Bronchial epithelial cell (primary cell): ENCODE measurements at regions not wholly inside any gene's neighbourhood (a gene's known extent, or its start where the extent isn't known, plus 50 kb on each side); places are given as distances from the start of the nearest gene placed in this dataset.

Source experiments
- DNase-seq: peaks from one replicate; pipeline ENCODE4 v3.0.0-alpha.2; 2010; ENCODE audit warnings: low read depth
- FAIRE-seq: peaks from 2 replicates; lab custom pipeline; 2011; peaks lifted over from hg19 to GRCh38; lab: Jason Lieb, UNC
- H3K27me3 ChIP-seq: 2 replicates; pipeline ENCODE4 v1.5.1; 2011; ENCODE audit warnings: low read length; ENCODE audit not compliant: control insufficient read depth, insufficient read depth
- H3K36me3 ChIP-seq: 2 replicates; pipeline ENCODE4 v1.5.1; 2011; ENCODE audit warnings: low read length; ENCODE audit not compliant: control insufficient read depth, insufficient read depth
- H3K4me3 ChIP-seq: 2 replicates; pipeline ENCODE4 v1.5.1; 2011; ENCODE audit warnings: mild to moderate bottlenecking, low read depth, low read length, control low read depth
- CTCF ChIP-seq: IDR thresholded peaks from 2 replicates; pipeline ENCODE4 v1.5.1; 2011; ENCODE audit warnings: mild to moderate bottlenecking, moderate library complexity, low read length, control low read depth, inconsistent platforms; ENCODE audit not compliant: insufficient read depth, severe bottlenecking

- FAIRE-seq (no peak), DNase-seq (no peak)
- Histone ChIP-seq H3K36me3 (no peaks in the 10 kb centered on the region), H3K27me3 (no peaks in the 10 kb centered on the region), H3K4me3 (no peak overlapping the region)
- TF ChIP-seq CTCF: no peak
These were observed 1680.8 kb upstream of the AGA start for GRCh38 chr4:179123084-179123483.

- TF ChIP-seq CTCF: no peak
- FAIRE-seq (no peak), DNase-seq (no peak)
- H3K36me3 ChIP-seq: no peaks in the 10 kb centered on the region
- H3K4me3 ChIP-seq: no peak overlapping the region
- no peaks in the 10 kb centered on the region for H3K27me3 ChIP-seq
These were observed 1682.2 kb upstream of the AGA start for GRCh38 chr4:179124419-179124818.

- no peak for FAIRE-seq
- TF ChIP-seq CTCF: no peak
- peak; percentile 48 for DNase-seq
- Histone ChIP-seq H3K36me3 (no peaks in the 10 kb centered on the region), H3K27me3 (no peaks in the 10 kb centered on the region), H3K4me3 (no peak overlapping the region)
These were observed 1682.7 kb upstream of the AGA start for GRCh38 chr4:179124957-179125356.

- DNase-seq (no peak), FAIRE-seq (no peak)
- Histone ChIP-seq H3K4me3 (no peak overlapping the region), H3K27me3 (no peaks in the 10 kb centered on the region), H3K36me3 (no peaks in the 10 kb centered on the region)
- no peak for TF ChIP-seq CTCF
These were observed 1683.6 kb upstream of the AGA start for GRCh38 chr4:179125870-179126269.

GRCh38 chr4:179128299-179128698, 1686.1 kb upstream of the AGA start:
- no peak for TF ChIP-seq CTCF
- Histone ChIP-seq H3K4me3 (no peak overlapping the region), H3K27me3 (no peaks in the 10 kb centered on the region), H3K36me3 (no peaks in the 10 kb centered on the region)
- DNase-seq (no peak), FAIRE-seq (no peak)

GRCh38 chr4:179130122-179130714, 1688.0 kb upstream of the AGA start:
- Histone ChIP-seq H3K4me3 (no peak overlapping the region), H3K36me3 (no peaks in the 10 kb centered on the region), H3K27me3 (no peaks in the 10 kb centered on the region)
- TF ChIP-seq CTCF: no peak
- DNase-seq (no peak), FAIRE-seq (no peak)
